SK-N-SH (cell line): ENCODE measurements at regions not wholly inside any gene's neighbourhood (a gene's known extent, or its start where the extent isn't known, plus 50 kb on each side); places are given as distances from the start of the nearest gene placed in this dataset.

Source experiments
- CTCF ChIA-PET: fragments of 300-600, 350-600 bp; formaldehyde crosslinking; extraction: SDS; loops from one replicate; lab custom pipeline; 2021; lab: Yijun Ruan, JAX
- POLR2A ChIA-PET: fragments of 350-600 bp; sonication (Branson Sonifier 250); formaldehyde crosslinking; extraction: SDS; loops from one replicate; lab custom pipeline; 2020; ENCODE audit warnings: antibody characterized with exemption, inconsistent platforms; lab: Yijun Ruan, JAX
- DNase-seq: peaks from one replicate; pipeline ENCODE4 v3.0.0; 2012
- H2AFZ ChIP-seq: fragments of 200-600 bp; sonication (generic); 2 replicates; pipeline ENCODE4 v1.8.1; 2016; ENCODE audit warnings: antibody characterized with exemption, mild to moderate bottlenecking, low read depth
- H3F3A ChIP-seq: fragments of 200-600 bp; sonication (generic); replicated peaks from 2 replicates; pipeline ENCODE3; 2016; ENCODE audit warnings: antibody characterized with exemption, mild to moderate bottlenecking; ENCODE audit not compliant: insufficient read depth
- H3K27ac ChIP-seq, 2 experiments: fragments of 200-500 bp in 1 of 2; fragments of 200-600 bp in 1 of 2; sonication (Bioruptor generic) in 1 of 2; sonication (generic), shearing (Covaris generic) in 1 of 2; 2 replicates each; pipeline versions ENCODE4 v1.5.1 to v1.6.1; 2014 to 2016; ENCODE audit warnings: low read depth in 2 of 2, inconsistent platforms in 1 of 2, low read length in 1 of 2, mild to moderate bottlenecking in 1 of 2, mixed read lengths in 1 of 2
- H3K27me3 ChIP-seq: fragments of 200-600 bp; sonication (generic), shearing (Covaris generic); 2 replicates; pipeline ENCODE4 v1.6.1; 2016; ENCODE audit warnings: mixed run types; ENCODE audit not compliant: insufficient read depth
- H3K36me3 ChIP-seq, 2 experiments: fragments of 200-500 bp in 1 of 2; fragments of 200-600 bp in 1 of 2; sonication (Bioruptor generic) in 1 of 2; sonication (generic) in 1 of 2; replicated peaks in 1 of 2; 2 replicates each; pipeline versions ENCODE3 to v1.5.1; 2014 to 2016; ENCODE audit warnings: low read length in 1 of 2, mild to moderate bottlenecking in 1 of 2; ENCODE audit not compliant: insufficient read depth in 2 of 2, control insufficient read depth in 1 of 2
- H3K4me1 ChIP-seq, 2 experiments: fragments of 200-500 bp in 1 of 2; fragments of 200-600 bp in 1 of 2; sonication (Bioruptor generic) in 1 of 2; sonication (generic), shearing (Covaris generic) in 1 of 2; 2 replicates each; pipeline versions ENCODE4 v1.5.1 to v1.6.1; 2014 to 2016; ENCODE audit warnings: low read depth in 1 of 2, low read length in 1 of 2, mixed run types in 1 of 2; ENCODE audit not compliant: insufficient read depth in 2 of 2, control insufficient read depth in 1 of 2
- H3K4me2 ChIP-seq: fragments of 200-600 bp; sonication (generic), shearing (Covaris generic); 2 replicates; pipeline ENCODE4 v1.6.1; 2017; ENCODE audit warnings: mixed run types
- H3K4me3 ChIP-seq, 2 experiments: fragments of 200-500 bp in 1 of 2; fragments of 200-600 bp in 1 of 2; sonication (Bioruptor generic) in 1 of 2; sonication (generic), shearing (Covaris generic) in 1 of 2; 2 replicates each; pipeline versions ENCODE4 v1.5.1 to v1.8.1; 2014 to 2016; ENCODE audit warnings: low read depth in 2 of 2, inconsistent platforms in 1 of 2, low read length in 1 of 2, mild to moderate bottlenecking in 1 of 2, mixed read lengths in 1 of 2, moderate library complexity in 1 of 2
- H3K79me2 ChIP-seq: fragments of 200-600 bp; sonication (generic); 2 replicates; pipeline ENCODE4 v1.8.1; 2017; ENCODE audit warnings: mild to moderate bottlenecking; ENCODE audit not compliant: insufficient read depth
- H3K9ac ChIP-seq: fragments of 200-600 bp; sonication (generic); 2 replicates; pipeline ENCODE4 v1.6.1; 2017; ENCODE audit warnings: mixed run types
- H3K9me2 ChIP-seq: fragments of 200-600 bp; sonication (generic); 2 replicates; pipeline ENCODE4 v1.6.1; 2017; ENCODE audit warnings: mixed run types
- H3K9me3 ChIP-seq: fragments of 200-600 bp; sonication (generic); 2 replicates; pipeline ENCODE4 v1.6.1; 2017; ENCODE audit warnings: mixed run types, mild to moderate bottlenecking, moderate library complexity
- H4K20me1 ChIP-seq: fragments of 200-600 bp; sonication (generic); 2 replicates; pipeline ENCODE4 v1.6.1; 2017; ENCODE audit warnings: mild to moderate bottlenecking, mixed run types; ENCODE audit not compliant: insufficient read depth
- CHD2 ChIP-seq: fragments of 150-350 bp; IDR thresholded peaks from 2 replicates; pipeline ENCODE4 v1.6.1; 2018; ENCODE audit warnings: low read length; ENCODE audit not compliant: partially characterized antibody
- CTCF ChIP-seq: fragments of 200-600 bp; sonication (generic); IDR thresholded peaks from 2 replicates; pipeline ENCODE4 v1.6.1; 2017; ENCODE audit warnings: antibody characterized with exemption, mild to moderate bottlenecking, moderate library complexity
- ELF1 ChIP-seq: IDR thresholded peaks from 2 replicates; pipeline ENCODE4 v1.4.0; 2012
- FOSL2 ChIP-seq: IDR thresholded peaks from 2 replicates; pipeline ENCODE4 v1.4.0; 2012; ENCODE audit warnings: low read depth, mild to moderate bottlenecking, moderate library complexity, borderline replicate concordance
- FOXJ3 ChIP-seq: sonication (generic); formaldehyde crosslinking; IDR thresholded peaks from 2 replicates; pipeline ENCODE4 v1.5.1; 2020; ENCODE audit warnings: mild to moderate bottlenecking, missing genetic modification reagents
- FOXM1 ChIP-seq: IDR thresholded peaks from 2 replicates; pipeline ENCODE4 v1.4.0; 2012; ENCODE audit warnings: low read depth, mild to moderate bottlenecking
- GABPA ChIP-seq: IDR thresholded peaks from 2 replicates; pipeline ENCODE4 v1.4.0; 2012; ENCODE audit warnings: low read depth, mild to moderate bottlenecking
- MEF2A ChIP-seq: IDR thresholded peaks from 2 replicates; pipeline ENCODE4 v1.4.0; 2012; ENCODE audit warnings: low read depth, borderline replicate concordance
- MXI1 ChIP-seq: IDR thresholded peaks from 2 replicates; pipeline ENCODE4 v1.6.1; 2012; ENCODE audit warnings: mild to moderate bottlenecking, low read depth, low read length, improper control_type of control experiment
- NFIC ChIP-seq: IDR thresholded peaks from 2 replicates; pipeline ENCODE4 v1.4.0; 2012; ENCODE audit warnings: borderline replicate concordance
- RCOR1 ChIP-seq: fragments of 150-350 bp; IDR thresholded peaks from 2 replicates; pipeline ENCODE4 v1.6.1; 2017; ENCODE audit warnings: antibody characterized with exemption, low read length
- RFX5 ChIP-seq: IDR thresholded peaks from 2 replicates; pipeline ENCODE4 v1.6.1; 2012; ENCODE audit warnings: mild to moderate bottlenecking, improper control_type of control experiment, low read length
- TAF1 ChIP-seq: IDR thresholded peaks from 2 replicates; pipeline ENCODE4 v1.6.1; 2012; ENCODE audit warnings: low read depth, mild to moderate bottlenecking, low read length, moderate library complexity, borderline replicate concordance
- TCF12 ChIP-seq: IDR thresholded peaks from 2 replicates; pipeline ENCODE4 v1.4.0; 2012
- TEAD4 ChIP-seq: IDR thresholded peaks from 2 replicates; pipeline ENCODE4 v1.4.0; 2012; ENCODE audit warnings: mild to moderate bottlenecking, borderline replicate concordance; ENCODE audit not compliant: insufficient read depth
- USF1 ChIP-seq: IDR thresholded peaks from 2 replicates; pipeline ENCODE4 v1.4.0; 2012; ENCODE audit warnings: low read depth, borderline replicate concordance
- USF2 ChIP-seq: fragments of 150-350 bp; IDR thresholded peaks from 2 replicates; pipeline ENCODE4 v1.6.1; 2017; ENCODE audit warnings: antibody characterized with exemption, low read length, low read depth, borderline replicate concordance
- WGBS: methylation state at CpG from one replicate; pipeline ENCODE4 v1.1.6; 2017; ENCODE audit warnings: low lambda C conversion rate; 5-methylcytosine and 5-hydroxymethylcytosine counted together

GRCh38 chr2:146992466-146992865 lies 852.4 kb upstream of the ACVR2A start:
- no peak overlapping the region for H3K27ac ChIP-seq
- H3K36me3 ChIP-seq, result no peaks in the 10 kb centered on the region
- no peaks in the 10 kb centered on the region for H3K79me2 ChIP-seq
- peaks cover 0 to 11% of the 10 kb centered on the region in 2 experiments; a peak in 1 of 4 replicates for H3K4me1 ChIP-seq
- no peak for TF ChIP-seq RFX5
- no peak for TF ChIP-seq TCF12
- H3K9me3 ChIP-seq, result no peaks in the 10 kb centered on the region
- CTCF ChIA-PET, result interaction anchor here (0.9 kb wide), 1 partner anchor 259 kb away, joined by 3 read pairs; no protein-coding TSS in a partner anchor
- H2AFZ ChIP-seq, result no peak overlapping the region
- no peak overlapping the region for H3K9ac ChIP-seq
- peaks cover 11% of the 10 kb centered on the region for H3F3A ChIP-seq
- no peaks in the 10 kb centered on the region for H3K9me2 ChIP-seq
- H3K27me3 ChIP-seq, result no peaks in the 10 kb centered on the region
- POLR2A ChIA-PET, result no interaction called here
- WGBS, result 21% methylated on average over 2 of the region's 2 CpGs
- no peak overlapping the region for H3K4me2 ChIP-seq
- no peak for DNase-seq
- no peaks in the 10 kb centered on the region for H4K20me1 ChIP-seq
- H3K4me3 ChIP-seq, result no peak overlapping the region

- Histone ChIP-seq H3K79me2 (no peaks in the 10 kb centered on the region), H3K4me2 (no peak overlapping the region), H3F3A (peaks cover 11% of the 10 kb centered on the region), H3K9me3 (no peaks in the 10 kb centered on the region), H4K20me1 (no peaks in the 10 kb centered on the region), H3K27me3 (no peaks in the 10 kb centered on the region), H3K9ac (no peak overlapping the region), H3K36me3 (no peaks in the 10 kb centered on the region), H3K4me1 (peaks cover 0 to 11% of the 10 kb centered on the region in 2 experiments; a peak in 1 of 4 replicates), H3K4me3 (no peak overlapping the region), H3K9me2 (no peaks in the 10 kb centered on the region), H2AFZ (0 out of 2 replicates have a peak overlapping the region, but pooled peaks have one; percentile 37), H3K27ac (no peak overlapping the region; a peak in 1 of 4 replicates)
- CTCF ChIA-PET, result no interaction called here
- 30% methylated on average over 2 of the region's 2 CpGs for WGBS
- TF ChIP-seq TCF12 (0 out of 2 replicates have a peak, but pooled peaks have one; percentile 27), ELF1 (no peak), TAF1 (no peak), NFIC (no peak), FOSL2 (peak; percentile 15; the same call in 1 of the 2 replicates), USF1 (no peak), FOXJ3 (no peak)
- POLR2A ChIA-PET, result no interaction called here
- no peak for DNase-seq
Measured at GRCh38 chr2:146992057-146992456, 852.8 kb upstream of the ACVR2A start.

GRCh38 chr2:146990311-146991054 lies 854.3 kb upstream of the ACVR2A start:
- Histone ChIP-seq H3K4me3 (no peak overlapping the region), H3K4me1 (peaks cover 0 to 17% of the 10 kb centered on the region in 2 experiments; a peak in 2 of 4 replicates), H3K27me3 (no peaks in the 10 kb centered on the region), H3K4me2 (peak overlapping the region; percentile 4; the same call in 1 of the 2 replicates), H4K20me1 (no peaks in the 10 kb centered on the region), H3K9ac (no peak overlapping the region), H2AFZ (peak overlapping the region; percentile 45; the same call in 1 of the 2 replicates), H3K36me3 (no peaks in the 10 kb centered on the region), H3K27ac (peak overlapping the region in 1 of 2 experiments; percentile 33; a peak in 2 of 4 replicates), H3K9me2 (no peaks in the 10 kb centered on the region), H3K79me2 (no peaks in the 10 kb centered on the region), H3K9me3 (no peaks in the 10 kb centered on the region), H3F3A (peaks cover 14% of the 10 kb centered on the region)
- DNase-seq, result no peak
- CTCF ChIA-PET, result no interaction called here
- POLR2A ChIA-PET, result no interaction called here
- WGBS, result 18% methylated on average over 6 of the region's 6 CpGs
- no peak for TF ChIP-seq RCOR1
- TF ChIP-seq FOXM1, result 0 out of 2 replicates have a peak, but pooled peaks have one; percentile 19
- no peak for TF ChIP-seq GABPA
- TF ChIP-seq TAF1, result no peak
- TF ChIP-seq MEF2A, result no peak
- TF ChIP-seq FOSL2, result no peak
- TF ChIP-seq CTCF, result no peak
- TF ChIP-seq MXI1, result no peak
- TF ChIP-seq USF2, result no peak
- no peak for TF ChIP-seq USF1
- peak; percentile 36 for TF ChIP-seq TCF12
- TF ChIP-seq TEAD4, result no peak
- no peak for TF ChIP-seq CHD2
